Parathyroid adenoma (tissue), 2 donors: ENCODE measurements at regions not wholly inside any gene's neighbourhood (a gene's known extent, or its start where the extent isn't known, plus 50 kb on each side); places are given as distances from the start of the nearest gene placed in this dataset.
"Not testable (repeated sequence)": the region's sequence is repeated elsewhere in the genome, so short reads cannot be mapped to it uniquely, and the experiment has no call there.

Source experiments
- H2AFZ ChIP-seq: fragments of 300-600 bp; sonication (generic); one replicate; pipeline ENCODE4 v1.7.0; 2017; ENCODE audit warnings: antibody characterized with exemption, mild to moderate bottlenecking
- H3K27ac ChIP-seq: fragments of 300-600 bp; sonication (generic); one replicate; pipeline ENCODE4 v1.7.0; 2017
- H3K27me3 ChIP-seq: fragments of 300-600 bp; sonication (generic); one replicate; pipeline ENCODE4 v1.7.0; 2017; ENCODE audit warnings: low read length; ENCODE audit not compliant: control insufficient read depth, insufficient read depth
- H3K36me3 ChIP-seq: fragments of 300-600 bp; sonication (generic); one replicate; pipeline ENCODE4 v1.7.0; 2017; ENCODE audit warnings: low read length; ENCODE audit not compliant: control insufficient read depth, insufficient read depth
- H3K4me1 ChIP-seq: fragments of 300-600 bp; sonication (generic); one replicate; pipeline ENCODE4 v1.7.0; 2017; ENCODE audit warnings: control low read depth
- H3K4me2 ChIP-seq: fragments of 300-600 bp; sonication (generic); one replicate; pipeline ENCODE4 v1.7.0; 2017; ENCODE audit warnings: low read length
- H3K4me3 ChIP-seq: fragments of 300-600 bp; sonication (generic); one replicate; pipeline ENCODE4 v1.7.0; 2017; ENCODE audit warnings: low read depth, low read length
- H3K79me2 ChIP-seq: fragments of 300-600 bp; sonication (generic); one replicate; pipeline ENCODE4 v1.7.0; 2017; ENCODE audit warnings: control low read depth
- H3K9ac ChIP-seq: fragments of 300-600 bp; sonication (generic); one replicate; pipeline ENCODE4 v1.7.0; 2017; ENCODE audit warnings: mild to moderate bottlenecking
- H3K9me3 ChIP-seq: fragments of 300-600 bp; sonication (generic); one replicate; pipeline ENCODE4 v1.7.0; 2017; ENCODE audit warnings: low read length; ENCODE audit not compliant: control insufficient read depth
- CTCF ChIP-seq: fragments of 300-600 bp; sonication (generic); IDR thresholded peaks from one replicate; pipeline ENCODE4 v1.7.0; 2017; ENCODE audit warnings: antibody characterized with exemption, mild to moderate bottlenecking
- donor health status: primary hyperparathyroidism.

- Histone ChIP-seq H3K4me2 (no peak overlapping the region), H3K36me3 (no peaks in the 10 kb centered on the region), H3K4me1 (peaks cover 3% of the 10 kb centered on the region), H3K9ac (no peak overlapping the region), H2AFZ (no peak overlapping the region), H3K27ac (no peak overlapping the region), H3K9me3 (no peaks in the 10 kb centered on the region), H3K4me3 (no peak overlapping the region), H3K27me3 (no peaks in the 10 kb centered on the region), H3K79me2 (no peaks in the 10 kb centered on the region)
- TF ChIP-seq CTCF, result no peak
Measured at GRCh38 chr9:129451089-129451656, 169.7 kb downstream of the C9orf50 start.

- H3K79me2 ChIP-seq, result no peaks in the 10 kb centered on the region
- no peak overlapping the region for H2AFZ ChIP-seq
- no peaks in the 10 kb centered on the region for H3K36me3 ChIP-seq
- H3K4me2 ChIP-seq, result no peak overlapping the region
- no peaks in the 10 kb centered on the region for H3K27me3 ChIP-seq
- H3K9me3 ChIP-seq, result no peaks in the 10 kb centered on the region
- no peak overlapping the region for H3K27ac ChIP-seq
- TF ChIP-seq CTCF, result no peak
- H3K4me1 ChIP-seq, result no peaks in the 10 kb centered on the region
- no peak overlapping the region for H3K9ac ChIP-seq
- no peak overlapping the region for H3K4me3 ChIP-seq
Measured at GRCh38 chr9:129449066-129449465, 171.8 kb downstream of the C9orf50 start.

- H3K79me2 ChIP-seq, result no peaks in the 10 kb centered on the region
Measured at GRCh38 chr9:129446828-129447550, 173.9 kb downstream of the C9orf50 start.

GRCh38 chr9:129445794-129446306, 175.1 kb downstream of the C9orf50 start:
- Histone ChIP-seq H3K4me3 (no peak overlapping the region), H3K4me2 (no peak overlapping the region), H3K27ac (no peak overlapping the region), H2AFZ (no peak overlapping the region), H3K9ac (no peak overlapping the region), H3K79me2 (no peaks in the 10 kb centered on the region), H3K9me3 (no peaks in the 10 kb centered on the region), H3K4me1 (no peaks in the 10 kb centered on the region), H3K27me3 (no peaks in the 10 kb centered on the region), H3K36me3 (no peaks in the 10 kb centered on the region)
- no peak for TF ChIP-seq CTCF

More at GRCh38 chr9:129446828-129447550, 173.9 kb downstream of the C9orf50 start:
- H3K36me3 ChIP-seq, result no peaks in the 10 kb centered on the region
- H2AFZ ChIP-seq, result no peak overlapping the region
- no peak overlapping the region for H3K27ac ChIP-seq
- no peaks in the 10 kb centered on the region for H3K9me3 ChIP-seq
- H3K27me3 ChIP-seq, result no peaks in the 10 kb centered on the region
- no peak overlapping the region for H3K4me3 ChIP-seq
- H3K4me2 ChIP-seq, result no peak overlapping the region
- TF ChIP-seq CTCF, result no peak
- no peaks in the 10 kb centered on the region for H3K4me1 ChIP-seq
- no peak overlapping the region for H3K9ac ChIP-seq

- not testable (repeated sequence) for H3K27ac ChIP-seq, H3K4me3 ChIP-seq, H2AFZ ChIP-seq, H3K4me2 ChIP-seq, H3K36me3 ChIP-seq, H3K27me3 ChIP-seq, H3K4me1 ChIP-seq, H3K9me3 ChIP-seq, H3K79me2 ChIP-seq, H3K9ac ChIP-seq
Measured at GRCh38 chr9:129443515-129444164, 177.3 kb downstream of the C9orf50 start.
